NB4 (cell line): ENCODE measurements at regions not wholly inside any gene's neighbourhood (a gene's known extent, or its start where the extent isn't known, plus 50 kb on each side); places are given as distances from the start of the nearest gene placed in this dataset.

Source experiments
- CTCF ChIP-seq: IDR thresholded peaks from one replicate; pipeline ENCODE4 v1.5.1; 2012; ENCODE audit warnings: low read depth, low read length
- MAX ChIP-seq: IDR thresholded peaks from 2 replicates; pipeline ENCODE4 v1.6.1; 2011; ENCODE audit warnings: low read depth, low read length
- MYC ChIP-seq: IDR thresholded peaks from 2 replicates; pipeline ENCODE4 v1.6.1; 2011; ENCODE audit warnings: low read depth, low read length
- POLR2A ChIP-seq: IDR thresholded peaks from 2 replicates; pipeline ENCODE4 v1.6.1; 2011; ENCODE audit warnings: mild to moderate bottlenecking; ENCODE audit not compliant: insufficient read length; ENCODE audit errors: extremely low read depth

- no peak for TF ChIP-seq CTCF
- TF ChIP-seq MYC = no peak
- TF ChIP-seq POLR2A = no peak
- no peak for TF ChIP-seq MAX
Observed at GRCh38 chr4:180641495-180641894, 1601.7 kb upstream of the TENM3 start.
